Retina (tissue), 1 donor: ENCODE measurements at regions not wholly inside any gene's neighbourhood (a gene's known extent, or its start where the extent isn't known, plus 50 kb on each side); places are given as distances from the start of the nearest gene placed in this dataset.

Experiments used
- DNase-seq: peaks from one replicate; pipeline ENCODE4 v3.0.0-alpha.2; 2016

- DNase-seq: no peak
Measured at GRCh38 chr5:3359642-3360041, 236.0 kb upstream of the IRX1 start.

DNA sequence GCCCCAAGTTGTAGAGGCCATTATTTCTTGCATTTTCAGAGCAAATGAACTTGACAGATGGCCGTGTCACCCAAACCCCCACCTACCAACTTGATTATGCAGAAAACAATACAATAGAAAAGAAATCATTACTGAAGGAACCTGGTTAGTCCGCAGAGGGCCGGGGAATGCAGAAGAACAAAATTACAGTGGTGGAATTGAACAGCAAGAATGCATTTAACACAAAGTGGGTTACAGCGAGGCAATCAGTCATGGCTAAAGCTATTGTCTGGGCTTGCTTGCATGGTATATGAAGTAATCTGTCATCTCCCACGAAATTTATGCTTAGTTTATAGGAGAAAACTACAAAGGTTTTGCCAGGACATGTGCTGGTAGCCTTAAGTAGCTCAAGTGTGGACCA is 238.3 kb upstream of the IRX1 start:
- DNase-seq: peak; percentile 53

DNA sequence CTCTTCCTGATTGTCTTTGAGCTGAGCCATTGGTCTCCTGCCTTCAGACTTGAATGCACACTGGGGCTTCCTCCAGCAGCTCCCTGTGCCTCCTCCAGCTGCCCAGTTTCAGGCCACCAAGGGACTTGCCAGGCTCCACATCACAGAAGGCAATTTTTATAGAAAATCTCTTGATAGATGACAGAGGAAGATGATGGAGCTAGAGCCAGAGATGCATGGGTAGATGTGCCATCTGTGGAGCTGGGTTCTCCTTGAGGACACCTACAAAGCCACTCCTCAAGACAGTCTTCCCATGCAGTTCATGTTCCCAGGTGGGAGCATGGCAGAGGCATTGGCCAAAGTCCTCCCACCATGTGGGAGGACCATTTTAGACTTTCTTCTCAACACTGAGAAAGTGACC is 239.6 kb upstream of the IRX1 start:
- DNase-seq: no peak

GRCh38 chr5:3355126-3355525 is 240.5 kb upstream of the IRX1 start:
- no peak for DNase-seq

DNA sequence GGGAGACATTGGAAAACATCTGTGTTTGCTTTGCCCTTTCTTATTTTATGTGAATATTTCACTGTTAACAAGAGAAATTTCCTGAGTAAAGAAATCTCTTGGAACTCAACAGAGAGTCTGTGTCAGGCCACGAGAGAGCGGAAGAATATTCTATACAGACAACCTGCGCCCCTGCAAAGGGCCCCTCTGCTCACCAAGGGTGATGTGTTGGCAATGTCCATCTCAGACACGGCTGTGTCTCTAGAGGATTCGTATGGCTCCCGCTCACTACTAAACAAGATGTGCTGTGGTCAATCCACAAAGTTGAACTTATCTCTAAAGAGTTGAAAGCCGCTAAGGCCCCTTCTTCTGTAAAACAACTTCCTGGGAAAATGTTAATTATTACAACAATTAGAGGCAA is 241.0 kb upstream of the IRX1 start:
- DNase-seq: no peak

GRCh38 chr5:3353561-3353960 is 242.1 kb upstream of the IRX1 start:
- DNase-seq: no peak

DNA sequence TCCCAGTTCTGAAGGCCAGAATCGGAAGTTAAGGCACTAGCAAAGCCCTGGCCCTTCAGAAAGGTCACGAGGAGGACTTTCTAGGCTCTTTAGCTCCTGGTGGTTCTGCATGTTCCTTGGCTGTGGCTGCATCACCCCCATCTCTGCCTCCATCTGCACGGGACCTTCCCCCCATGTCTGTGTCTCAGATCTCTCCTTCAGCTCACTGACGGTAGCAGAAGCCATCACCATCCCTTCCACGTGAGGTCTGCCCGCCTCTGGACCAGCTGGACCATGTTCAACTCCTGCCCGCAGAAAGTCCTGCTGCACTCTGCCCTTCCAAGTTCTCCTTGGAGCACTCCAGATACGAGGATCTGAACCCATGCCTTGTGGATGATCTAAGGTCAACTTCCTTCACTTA is 242.9 kb upstream of the IRX1 start:
- no peak for DNase-seq

GRCh38 chr5:3351581-3352442 is 243.8 kb upstream of the IRX1 start:
- peak; percentile 34 for DNase-seq

GRCh38 chr5:3350781-3351180 is 244.9 kb upstream of the IRX1 start:
- DNase-seq: no peak

DNA sequence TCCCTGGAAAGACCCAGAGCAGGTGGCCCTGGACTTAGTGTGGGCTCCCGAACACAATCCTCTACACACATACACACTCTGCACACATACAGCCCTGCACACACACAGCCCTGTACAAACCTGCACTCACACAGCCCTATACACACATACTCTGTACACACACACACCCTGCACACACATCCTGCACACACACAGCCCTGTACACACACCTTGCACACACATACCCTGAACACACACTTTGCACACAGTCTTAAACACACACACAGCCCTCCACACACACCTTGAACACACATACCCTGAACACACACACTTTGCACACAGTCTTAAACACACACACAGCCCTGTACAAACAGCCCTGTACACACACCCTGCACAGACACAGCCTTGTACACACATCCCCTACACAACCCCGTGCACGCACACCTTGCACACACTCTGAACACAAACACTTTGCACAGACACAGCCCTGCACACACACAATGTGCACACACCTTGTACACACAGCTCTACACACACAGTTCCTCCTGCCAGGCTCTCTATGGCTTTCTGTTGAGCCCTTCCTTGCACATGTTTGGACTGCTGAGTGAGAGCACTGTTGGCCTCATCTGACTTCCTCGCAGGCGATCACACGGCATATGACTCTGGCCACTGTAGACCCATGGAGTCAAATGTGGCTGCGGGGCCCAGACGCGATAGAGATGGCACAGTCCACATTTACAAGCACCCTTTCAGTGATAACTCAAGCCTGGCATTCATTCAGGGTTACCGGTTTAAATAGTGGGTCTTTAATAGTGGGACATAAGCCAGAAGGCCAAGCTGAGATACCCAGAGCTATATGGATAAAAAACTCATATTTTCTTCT is 245.7 kb upstream of the IRX1 start:
- no peak for DNase-seq

DNA sequence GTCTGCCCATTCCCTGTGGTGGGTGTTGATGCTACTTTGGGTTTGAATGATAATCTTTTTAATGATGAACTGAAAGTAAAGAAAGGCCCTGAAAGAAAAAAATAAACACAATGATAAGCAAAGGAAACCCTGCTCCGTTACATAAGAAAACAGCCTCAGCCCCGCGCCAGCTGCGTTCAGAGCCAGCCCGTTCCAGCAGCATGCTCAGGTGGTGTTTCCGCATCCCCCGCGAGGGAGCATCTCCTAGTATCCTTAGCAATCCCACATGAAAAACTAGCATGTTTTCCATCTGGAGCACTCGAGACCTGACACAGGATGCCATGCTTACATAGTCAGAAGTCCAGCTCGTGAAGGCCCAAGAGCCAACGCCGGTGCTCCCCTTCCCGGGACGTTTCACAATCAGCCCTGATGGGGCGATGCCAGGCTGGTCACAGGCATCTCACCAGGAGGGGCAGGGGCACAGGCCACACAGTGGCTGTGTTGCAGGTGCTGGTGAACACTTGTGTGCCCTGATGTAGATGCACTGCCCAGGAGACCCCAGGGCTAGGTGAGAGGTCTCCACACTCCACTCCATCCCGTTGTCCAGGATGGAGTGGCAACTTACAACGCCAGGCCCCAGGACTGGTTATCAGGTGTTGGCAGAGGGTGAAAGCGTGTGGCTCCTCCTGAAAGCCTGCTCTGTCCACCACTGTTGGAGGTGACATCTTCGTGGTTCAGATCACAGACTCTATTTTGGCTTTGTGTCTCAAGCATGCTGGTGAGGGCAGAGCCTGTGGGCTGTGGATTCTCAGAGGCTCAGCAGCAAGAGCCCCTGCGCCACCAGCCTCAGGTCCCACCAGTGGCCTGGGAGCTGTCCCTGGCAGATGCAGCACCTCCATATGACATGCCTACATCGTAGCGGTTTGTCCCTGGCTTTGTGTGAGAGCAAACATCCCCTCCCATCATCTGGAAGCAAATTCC is 246.8 kb upstream of the IRX1 start:
- no peak for DNase-seq

GRCh38 chr5:3347741-3348140 is 247.9 kb upstream of the IRX1 start:
- no peak for DNase-seq

GRCh38 chr5:3346111-3346820 is 249.4 kb upstream of the IRX1 start:
- no peak for DNase-seq

- no peak for DNase-seq
Measured at GRCh38 chr5:3345195-3345594, 250.4 kb upstream of the IRX1 start.

DNA sequence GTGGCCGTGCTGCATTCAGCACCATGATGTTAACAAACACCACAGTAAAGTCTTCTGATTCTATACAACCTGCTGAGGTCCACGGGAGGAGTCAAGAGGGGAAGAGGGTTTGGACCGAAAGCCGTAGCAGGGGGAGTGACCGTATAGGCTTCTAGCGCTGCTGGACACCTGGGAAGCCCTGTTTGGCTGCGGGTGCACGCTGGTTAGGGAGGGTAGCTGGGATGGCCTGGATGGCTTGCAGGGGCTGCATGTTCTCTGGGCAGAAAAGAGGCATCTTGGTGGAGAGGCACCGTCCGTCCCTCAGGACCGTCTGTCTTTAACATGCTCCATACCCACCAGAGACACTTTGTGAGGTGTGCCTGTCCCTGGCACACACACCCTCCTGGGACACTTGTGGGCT is 251.0 kb upstream of the IRX1 start:
- DNase-seq: no peak

GRCh38 chr5:3343911-3344310 is 251.7 kb upstream of the IRX1 start:
- no peak for DNase-seq

- DNase-seq: no peak
Measured at GRCh38 chr5:3343211-3343610, 252.4 kb upstream of the IRX1 start.

- DNase-seq: no peak
Measured at GRCh38 chr5:3342271-3343100, 253.1 kb upstream of the IRX1 start.

DNA sequence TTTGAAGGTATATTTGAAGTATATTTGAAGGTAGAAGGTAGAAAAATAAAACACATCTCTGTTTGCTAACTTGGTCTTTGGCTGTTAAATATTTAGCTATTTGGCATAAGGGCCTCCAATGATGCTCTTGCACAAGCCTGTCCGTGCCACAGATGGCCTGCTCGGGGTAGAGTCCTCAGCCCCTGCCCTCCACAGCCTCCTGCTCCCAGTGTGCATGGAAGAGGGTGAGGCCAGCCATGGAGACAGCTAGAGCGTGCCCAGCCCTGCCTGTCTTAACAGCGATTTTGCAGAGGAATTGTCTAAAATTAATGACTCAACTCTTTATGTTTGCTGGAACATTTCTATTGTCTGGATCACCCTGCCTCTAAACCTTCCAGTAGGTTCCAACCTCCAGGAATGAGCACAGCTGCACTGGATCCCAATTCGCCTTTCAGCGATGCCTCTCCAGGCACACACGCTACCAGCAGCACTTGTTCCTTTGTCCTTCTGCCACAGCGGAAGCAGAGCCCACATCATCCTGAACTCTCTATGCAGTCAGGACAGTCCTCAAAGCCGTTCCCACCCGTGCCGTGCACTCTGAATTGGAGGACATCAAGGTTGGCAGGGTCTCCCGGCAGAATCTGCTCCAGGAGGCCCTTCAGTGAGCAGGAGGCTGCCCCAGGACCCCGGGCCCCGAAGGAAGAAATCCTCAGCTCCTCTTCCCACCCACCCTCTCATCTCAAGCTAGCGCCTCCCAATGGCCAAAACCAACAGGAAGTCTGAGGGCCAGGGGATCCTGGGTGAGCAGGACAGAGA is 254.0 kb upstream of the IRX1 start:
- no peak for DNase-seq

- no peak for DNase-seq
Measured at GRCh38 chr5:3340471-3340870, 255.2 kb upstream of the IRX1 start.

DNA sequence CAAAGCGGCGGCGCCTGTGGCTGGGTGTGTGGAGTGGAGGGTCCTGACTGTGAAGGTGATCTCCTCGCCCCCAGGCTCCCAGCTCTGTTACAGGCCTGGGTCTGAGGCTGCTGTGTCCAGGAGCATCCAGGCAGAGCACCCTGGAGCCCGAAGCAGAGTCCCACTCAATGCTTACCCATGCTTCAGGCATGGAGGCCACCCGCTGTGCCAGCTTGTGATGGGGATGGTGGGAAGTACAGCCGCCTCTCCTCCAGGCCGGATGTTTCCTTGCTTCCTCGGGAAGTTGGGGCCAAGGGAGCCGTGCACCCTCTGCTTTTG is 255.9 kb upstream of the IRX1 start:
- DNase-seq: no peak
